ENCODE measurements at regions not wholly inside any gene's neighbourhood (a gene's known extent, or its start where the extent isn't known, plus 50 kb on each side); places are given as distances from the start of the nearest gene placed in this dataset.

- TF ChIP-seq CTCF (conservative IDR thresholded peaks at IDR 0.05; ENCODE audit: low read depth in 2 of 2) = no peak
- TF ChIP-seq POLR2AphosphoS5 (IDR thresholded peaks at IDR 0.05; ENCODE audit: low read depth) = no peak
- TF ChIP-seq EZH2 (IDR thresholded peaks at IDR 0.05; ENCODE audit: low read depth, unreplicated experiment) = no peak
- no peak for TF ChIP-seq CREB1 (CRISPR knock-in tag; IDR thresholded peaks at IDR 0.05; ENCODE audit: low read depth)
- TF ChIP-seq ZNF331 (CRISPR knock-in tag; IDR thresholded peaks at IDR 0.05; ENCODE audit: low read depth) = no peak
- TF ChIP-seq REST (IDR thresholded peaks at IDR 0.05; ENCODE audit: unreplicated experiment) = no peak
- no peak for TF ChIP-seq ETS1 (IDR thresholded peaks at IDR 0.05)
- TF ChIP-seq STAT1 (IDR thresholded peaks at IDR 0.05; ENCODE audit: unreplicated experiment) = no peak
- TF ChIP-seq EZH2phosphoT487 (IDR thresholded peaks at IDR 0.05; ENCODE audit: unreplicated experiment) = no peak
- TF ChIP-seq ZNF462 (CRISPR knock-in tag; IDR thresholded peaks at IDR 0.05) = peak; percentile 66
Observed at GRCh38 chr7:142696456-142697179, 52.7 kb upstream of the PRSS1 start.

All from GM23338 (cell line).